Right hindlimb (tissue), 1 donor: ENCODE measurements at regions not wholly inside any gene's neighbourhood (a gene's known extent, or its start where the extent isn't known, plus 50 kb on each side); places are given as distances from the start of the nearest gene placed in this dataset.
A peak's percentile ranks its signal among the peaks of the same experiment; 100 is the strongest.

Experiments
- DNase-seq: peaks from one replicate; pipeline ENCODE4 v3.0.0-alpha.2; 2018

DNA sequence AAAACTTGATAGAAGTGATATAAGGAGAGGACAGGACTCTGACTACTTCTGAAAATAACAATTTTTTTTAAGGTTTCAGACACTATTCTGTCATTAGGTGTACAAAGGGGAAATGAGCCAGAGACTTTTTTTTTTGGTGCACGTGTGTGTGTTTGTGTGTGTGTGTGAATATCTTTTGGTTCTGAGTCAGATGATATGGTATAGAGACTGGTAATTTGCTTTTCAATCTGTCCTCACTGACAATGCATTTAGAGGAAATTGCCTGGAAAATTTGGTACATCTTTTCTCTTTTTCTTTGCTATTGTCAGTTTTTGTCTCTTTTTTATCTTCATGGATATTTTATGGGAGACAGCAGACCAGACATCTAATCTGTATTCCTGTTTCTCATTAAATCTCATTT lies 59.3 kb downstream of the DDIT4L start:
- no peak for DNase-seq

DNA sequence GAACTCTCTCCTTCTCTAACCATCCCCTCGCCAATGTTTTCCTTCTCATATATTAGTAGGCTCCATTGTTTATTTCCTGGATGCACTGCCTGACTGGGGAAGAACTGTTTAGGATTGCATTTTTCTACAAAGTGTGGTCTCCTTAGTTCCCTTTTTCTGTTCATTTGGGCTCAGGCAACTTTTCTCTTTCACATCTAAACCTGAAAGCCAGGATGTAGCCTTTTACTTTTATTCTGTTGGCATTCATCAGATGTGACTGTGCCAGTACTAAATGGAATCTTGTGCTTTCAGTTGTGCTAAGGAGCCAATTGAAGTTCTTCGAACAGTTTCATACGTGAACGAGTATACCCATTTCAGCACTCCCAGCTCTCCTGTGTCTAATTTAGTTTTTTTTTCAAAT lies 59.8 kb downstream of the DDIT4L start:
- DNase-seq = no peak

DNA sequence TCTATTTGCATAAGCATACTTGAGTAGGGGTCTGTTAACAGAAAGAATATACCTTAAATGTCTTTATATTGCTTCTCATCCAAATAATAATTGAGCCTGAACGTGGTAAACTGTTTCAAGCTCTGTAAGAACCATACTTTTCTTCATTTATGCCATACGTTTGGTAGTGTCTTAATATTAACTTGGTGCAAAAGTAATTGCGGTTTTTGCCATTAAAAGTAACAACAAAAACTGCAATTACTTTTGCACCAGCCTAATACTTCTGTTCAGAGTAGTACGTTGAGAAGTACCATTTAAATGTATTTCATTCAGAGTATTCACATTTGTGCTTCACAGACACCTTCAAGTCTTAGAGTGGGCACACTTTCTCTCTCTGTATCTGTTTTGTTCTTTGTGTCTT lies 60.5 kb downstream of the DDIT4L start:
- no peak for DNase-seq

DNA sequence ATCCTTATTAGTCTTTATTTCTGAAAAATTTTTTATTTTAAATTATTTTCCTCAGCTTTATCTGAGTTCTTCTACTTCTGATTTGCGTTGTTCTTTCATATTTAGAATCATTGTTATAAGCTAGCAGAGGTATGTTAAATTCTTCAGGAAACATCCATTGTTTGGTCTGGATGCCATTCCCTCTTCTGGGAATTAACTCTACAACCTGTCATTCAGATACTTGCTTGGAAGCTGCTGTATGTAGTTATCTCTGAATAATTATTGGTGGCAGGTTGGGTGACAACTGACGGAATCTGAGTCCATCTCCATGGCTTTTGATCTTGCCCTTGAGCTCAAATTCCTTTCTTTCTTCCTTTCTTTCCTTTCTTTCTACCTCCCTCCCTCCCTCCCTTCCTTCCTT lies 61.9 kb downstream of the DDIT4L start:
- no peak for DNase-seq

DNA sequence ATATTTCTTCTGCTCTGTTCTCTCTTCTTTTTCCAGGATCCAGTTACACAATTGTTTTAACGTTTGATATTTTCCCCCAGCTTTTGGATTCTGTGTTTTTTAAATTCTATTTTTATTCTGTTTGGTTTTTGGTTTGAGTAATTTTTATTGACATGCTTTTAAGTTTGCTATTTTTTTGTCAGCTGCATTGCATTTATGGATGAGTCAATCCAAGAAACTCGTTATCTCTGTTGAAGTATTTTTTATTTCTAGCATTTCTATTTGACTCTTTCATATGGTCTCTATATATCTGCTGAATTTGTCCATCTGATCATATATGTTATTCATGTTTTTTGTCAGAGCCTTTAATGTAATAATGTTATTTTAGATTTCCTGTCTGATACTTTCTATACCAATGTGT lies 65.6 kb downstream of the DDIT4L start:
- no peak for DNase-seq

DNA sequence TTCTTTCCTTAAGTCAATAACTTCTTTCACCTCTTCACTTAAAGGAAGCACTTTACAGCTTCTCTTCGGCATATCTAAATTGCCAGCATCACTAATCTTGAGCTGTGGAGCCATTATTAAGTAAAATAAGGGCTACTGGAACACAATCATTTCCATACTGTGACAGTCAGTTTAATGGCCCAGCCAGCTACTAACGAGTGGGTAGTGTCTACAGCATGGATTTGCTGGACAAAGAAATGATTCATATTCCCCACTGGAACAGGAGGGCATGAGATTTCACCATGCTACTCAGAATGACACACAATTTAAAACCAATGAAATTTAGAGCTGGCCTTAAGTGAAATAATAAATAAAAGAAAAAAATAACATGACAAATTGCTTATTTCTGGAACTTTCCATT lies 72.1 kb downstream of the DDIT4L start:
- DNase-seq = no peak

DNA sequence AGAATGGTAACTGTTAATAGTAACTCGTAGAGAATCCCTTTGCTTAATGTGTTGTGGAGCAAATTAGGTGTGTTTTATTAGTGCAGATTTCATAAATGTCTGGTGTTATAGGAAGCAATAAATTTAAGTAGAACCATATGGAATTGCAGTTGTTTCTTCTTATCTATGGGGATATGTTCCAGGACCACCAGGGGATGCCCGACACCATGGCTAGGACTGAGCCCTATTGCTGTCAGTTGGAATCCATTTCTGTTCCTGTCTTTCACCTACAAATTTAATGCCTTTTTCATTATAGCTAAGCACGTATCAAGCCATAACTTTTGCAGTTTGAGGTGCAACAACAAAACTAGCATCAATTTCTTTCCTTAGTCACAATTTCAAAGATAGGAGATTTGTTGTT lies 72.5 kb downstream of the DDIT4L start:
- DNase-seq = no peak

DNA sequence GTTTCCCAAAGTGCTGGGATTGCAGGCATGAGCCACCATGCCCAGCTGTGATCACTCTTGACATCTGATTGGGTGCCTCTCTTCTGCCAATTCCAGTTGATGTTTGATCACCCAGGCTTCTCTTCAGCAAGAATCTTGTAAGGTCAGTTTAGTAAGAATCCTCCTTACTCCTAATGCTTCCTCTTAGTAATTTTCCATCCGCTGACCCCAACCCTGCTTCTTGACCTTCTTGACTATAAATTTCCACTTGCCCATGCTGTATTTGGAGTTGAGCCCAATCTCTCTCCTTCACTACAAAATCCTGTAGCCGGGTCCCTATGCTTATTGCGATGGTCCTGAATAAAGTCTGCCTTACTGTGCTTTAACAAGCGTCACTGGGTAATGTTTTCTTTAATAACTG lies 75.4 kb downstream of the DDIT4L start:
- DNase-seq = no peak

DNA sequence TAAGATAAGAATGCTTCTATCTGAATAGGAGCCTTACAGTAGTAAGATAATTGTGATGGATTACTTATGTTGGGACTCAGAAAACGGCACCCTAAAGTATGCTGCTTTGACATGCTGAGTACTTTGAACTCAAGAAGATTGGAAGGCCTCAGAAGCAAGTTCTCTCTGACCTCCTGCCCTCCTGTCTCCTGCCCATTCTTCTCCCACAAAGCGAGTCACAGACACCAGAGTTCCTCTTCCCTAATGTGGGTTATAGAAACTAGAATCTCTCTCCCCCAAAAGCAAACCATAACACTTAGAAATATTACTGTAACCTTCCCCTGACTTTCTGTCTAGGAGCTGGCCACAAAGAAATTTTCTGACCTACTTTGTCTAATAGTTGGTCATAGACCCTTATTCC lies 76.5 kb downstream of the DDIT4L start:
- DNase-seq = no peak

DNA sequence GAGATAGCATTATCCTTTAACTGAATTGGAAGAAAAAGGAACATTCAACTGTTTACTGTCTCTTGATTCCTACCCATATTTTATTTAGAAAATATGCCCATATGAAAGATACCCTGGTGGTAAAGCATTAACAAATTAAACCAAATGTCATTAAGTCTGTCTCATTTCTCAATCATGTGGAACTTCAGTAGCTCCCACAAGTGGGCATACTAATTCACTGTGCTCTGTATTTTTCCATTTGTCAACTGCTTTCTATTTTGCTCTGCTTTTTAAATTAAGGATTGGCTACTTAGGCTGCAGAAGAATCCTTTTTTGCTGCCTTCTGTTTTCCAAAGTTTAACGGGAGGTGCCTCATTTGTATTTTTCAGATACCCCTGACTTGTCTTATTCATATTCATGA lies 77.2 kb downstream of the DDIT4L start:
- no peak for DNase-seq

DNA sequence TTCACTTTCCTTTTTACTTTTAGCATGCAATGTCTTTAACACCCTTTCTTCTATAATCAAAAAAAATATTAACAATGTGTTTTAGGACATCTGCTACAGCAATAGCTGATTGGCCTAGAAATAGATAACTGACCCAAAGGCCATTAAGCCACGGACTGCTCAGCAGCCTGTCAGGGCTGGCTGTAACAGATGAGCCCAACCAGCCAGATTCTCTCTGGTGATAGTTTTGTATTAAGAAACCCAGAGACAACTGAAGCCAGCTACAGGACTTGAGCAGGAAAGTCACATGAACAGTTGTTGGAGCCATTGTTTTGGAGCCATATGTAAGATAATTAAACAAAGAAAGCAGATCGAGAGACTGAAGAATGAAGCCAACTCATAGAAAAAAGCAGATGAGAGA lies 80.3 kb downstream of the DDIT4L start:
- no peak for DNase-seq

DNA sequence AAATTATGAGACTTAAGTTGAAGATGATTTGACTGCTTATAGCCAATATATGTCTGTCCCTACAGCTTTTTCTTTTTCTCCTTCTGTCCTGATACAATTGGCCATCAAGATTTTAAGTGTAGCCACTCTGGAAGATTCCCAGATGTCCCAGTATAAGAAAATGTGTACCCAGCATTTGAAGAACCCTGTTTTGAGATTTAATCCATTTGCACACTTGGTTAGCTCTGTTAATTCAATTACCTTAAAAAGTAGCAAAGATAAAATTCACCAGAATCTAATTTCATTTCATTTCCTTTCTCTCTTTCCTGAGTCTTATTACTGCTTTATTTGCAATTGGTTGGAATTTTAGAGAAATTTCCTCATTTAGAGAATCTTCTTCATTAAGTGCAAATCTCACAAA lies 81.4 kb downstream of the DDIT4L start:
- DNase-seq = no peak

DNA sequence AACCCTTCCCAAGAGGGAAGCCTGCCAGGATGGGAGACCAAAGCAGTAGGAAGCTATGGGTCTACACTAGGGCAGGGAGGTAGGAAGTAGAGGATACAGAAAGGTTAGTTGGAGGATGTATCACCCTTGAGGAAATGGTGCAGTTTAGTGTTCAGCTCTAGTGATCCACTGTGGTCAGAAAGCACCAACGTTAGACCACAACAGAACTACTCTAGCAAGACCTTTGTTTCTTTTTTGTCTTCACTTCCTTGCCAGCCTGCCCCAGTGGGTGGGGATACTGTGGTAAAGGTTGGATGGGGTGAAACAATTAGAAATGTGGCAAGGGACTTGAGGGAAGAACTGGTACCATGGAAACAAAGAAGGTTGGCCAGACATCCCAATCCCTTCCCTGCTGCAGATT lies 83.3 kb downstream of the DDIT4L start:
- DNase-seq = no peak

DNA sequence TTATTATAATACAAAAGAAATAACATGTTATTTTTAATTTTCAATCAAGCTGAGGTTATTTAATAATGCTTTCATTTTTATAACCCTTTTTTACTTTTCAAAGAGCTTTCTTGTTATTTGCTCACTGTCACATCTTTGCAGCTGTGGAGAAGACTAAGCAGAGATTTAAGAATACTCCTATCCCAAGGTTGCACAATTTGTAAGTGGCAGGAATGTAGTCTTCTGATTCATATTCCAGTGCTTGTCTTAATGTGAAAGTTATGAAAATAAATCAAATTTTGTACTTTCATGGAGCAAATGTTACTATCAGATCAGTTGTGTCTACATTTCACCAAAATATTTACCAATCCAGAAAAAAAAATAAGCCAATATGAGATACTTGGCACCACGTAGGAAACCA lies 86.6 kb downstream of the DDIT4L start:
- DNase-seq = no peak

DNA sequence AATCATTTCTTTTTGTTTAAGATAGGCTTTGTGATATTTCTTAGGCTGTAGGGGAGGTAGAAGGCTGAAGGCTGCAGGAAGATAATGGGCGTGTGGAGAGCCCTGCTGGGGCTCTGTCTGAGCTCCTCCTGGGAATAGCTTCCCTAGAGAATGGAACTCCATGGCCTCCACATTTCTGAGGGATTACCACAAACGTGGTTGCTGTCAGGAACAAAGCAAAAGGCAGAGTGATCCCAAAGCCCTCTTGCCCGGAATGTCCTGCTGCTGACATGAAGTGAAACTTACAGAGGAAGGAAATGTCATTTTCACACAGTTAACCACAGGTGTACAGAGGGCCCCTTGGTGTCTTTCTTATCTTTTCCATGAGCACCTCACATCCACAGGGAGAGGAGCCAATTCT lies 89.3 kb downstream of the DDIT4L start:
- no peak for DNase-seq

DNA sequence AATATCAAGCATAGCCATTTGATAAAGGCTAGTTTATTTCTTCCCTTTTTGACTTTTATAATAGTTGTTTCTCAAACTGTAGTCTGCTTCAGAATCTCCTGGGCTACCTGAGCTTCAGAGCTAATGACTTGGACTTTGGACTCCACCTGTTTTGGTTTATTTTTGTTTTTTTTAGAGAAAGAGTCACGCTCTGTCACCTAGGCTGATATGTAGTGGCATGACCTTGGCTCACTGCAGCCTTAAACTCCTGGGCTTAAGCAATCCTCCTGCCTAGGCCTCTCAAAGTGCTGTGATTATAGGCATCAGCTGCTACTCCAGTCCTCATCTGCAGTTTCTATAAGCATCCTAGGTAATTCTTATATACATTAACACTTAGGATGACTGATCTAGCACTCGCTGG lies 90.5 kb downstream of the DDIT4L start:
- no peak for DNase-seq

DNA sequence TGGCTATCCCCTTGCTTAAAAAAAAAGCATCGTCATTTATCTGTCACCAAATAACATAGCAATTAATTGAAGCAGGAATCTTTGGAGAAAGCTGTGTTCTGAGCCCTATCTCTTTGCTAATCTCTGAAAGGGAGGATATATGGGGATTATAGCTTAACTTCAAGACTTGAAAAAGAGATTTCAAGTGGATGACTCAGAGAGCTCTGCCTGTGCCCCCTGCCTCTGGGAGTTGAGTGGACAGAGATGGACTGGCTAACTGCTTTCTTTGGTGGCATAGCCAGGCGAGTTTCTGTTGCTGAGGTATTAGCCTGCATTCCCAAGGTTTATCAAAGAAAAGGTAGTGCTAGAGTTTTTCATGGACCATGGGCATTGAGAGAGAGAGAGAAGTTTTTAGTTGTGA lies 91.6 kb downstream of the DDIT4L start:
- no peak for DNase-seq

DNA sequence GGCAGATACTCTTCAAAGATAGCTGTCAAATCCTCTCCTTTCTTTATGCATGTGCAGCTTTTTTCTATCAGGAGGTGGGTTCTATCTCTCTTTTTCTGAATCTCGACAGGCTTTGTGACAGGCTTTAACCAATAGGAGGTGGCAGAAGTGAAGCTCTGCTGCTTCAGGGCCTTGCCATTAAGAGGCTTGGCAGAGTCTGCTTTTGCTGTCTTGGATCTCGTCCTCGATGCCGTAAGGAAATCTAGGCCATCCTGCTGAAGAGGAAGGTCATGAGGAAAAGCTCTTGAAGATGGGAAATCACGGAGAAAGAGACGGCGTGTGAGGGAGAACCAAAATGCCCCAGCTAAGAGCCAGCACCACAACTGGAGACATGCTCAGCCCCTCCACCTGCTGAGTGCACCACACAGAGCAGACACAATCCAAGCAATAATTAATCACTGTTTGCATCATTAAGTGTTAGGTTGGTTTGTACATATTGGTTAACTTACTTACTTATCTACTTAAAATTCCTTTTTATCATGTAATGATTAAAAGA lies 92.2 kb downstream of the DDIT4L start:
- DNase-seq = no peak

DNA sequence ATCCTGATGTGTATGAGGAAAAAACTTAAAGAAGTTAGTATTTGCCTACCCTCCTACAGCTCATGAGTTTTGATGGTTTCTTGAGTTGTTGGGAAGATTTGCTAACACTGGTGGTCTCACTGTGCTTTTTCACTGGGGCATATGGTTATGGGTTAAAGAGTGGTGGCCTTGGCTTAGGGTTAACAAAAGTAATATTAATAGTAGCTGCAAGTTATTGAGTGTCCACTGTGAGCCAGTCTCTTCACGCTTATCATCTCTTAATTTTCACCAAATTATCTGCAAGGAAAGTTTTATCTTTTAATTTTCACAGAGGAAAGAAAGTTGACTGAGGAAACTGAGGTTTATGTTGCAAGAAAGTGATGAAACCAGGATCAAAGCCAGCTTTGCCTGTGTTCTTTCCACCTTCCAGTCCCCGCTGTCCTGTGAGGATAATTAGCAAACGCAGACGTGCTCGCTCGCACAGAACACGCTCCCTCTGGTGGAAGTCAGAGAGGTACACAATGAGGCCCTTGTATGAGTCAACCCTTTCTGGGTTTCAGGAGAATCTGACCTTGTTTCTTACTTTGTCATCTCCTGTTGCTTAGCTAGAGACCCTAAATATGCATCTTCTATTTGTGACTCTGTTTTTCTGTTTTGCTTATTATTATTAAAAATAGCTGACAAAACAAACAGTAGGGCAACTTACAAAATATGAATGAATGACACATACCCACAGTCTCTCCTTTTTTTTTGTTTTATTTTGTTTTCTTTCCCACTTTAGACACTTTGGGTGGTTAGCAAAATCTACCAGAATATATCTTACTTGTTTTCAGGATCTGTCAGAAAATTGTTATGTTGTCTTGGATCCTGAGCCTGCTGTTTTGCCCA lies 94.3 kb downstream of the DDIT4L start:
- peak; percentile 51 for DNase-seq

DNA sequence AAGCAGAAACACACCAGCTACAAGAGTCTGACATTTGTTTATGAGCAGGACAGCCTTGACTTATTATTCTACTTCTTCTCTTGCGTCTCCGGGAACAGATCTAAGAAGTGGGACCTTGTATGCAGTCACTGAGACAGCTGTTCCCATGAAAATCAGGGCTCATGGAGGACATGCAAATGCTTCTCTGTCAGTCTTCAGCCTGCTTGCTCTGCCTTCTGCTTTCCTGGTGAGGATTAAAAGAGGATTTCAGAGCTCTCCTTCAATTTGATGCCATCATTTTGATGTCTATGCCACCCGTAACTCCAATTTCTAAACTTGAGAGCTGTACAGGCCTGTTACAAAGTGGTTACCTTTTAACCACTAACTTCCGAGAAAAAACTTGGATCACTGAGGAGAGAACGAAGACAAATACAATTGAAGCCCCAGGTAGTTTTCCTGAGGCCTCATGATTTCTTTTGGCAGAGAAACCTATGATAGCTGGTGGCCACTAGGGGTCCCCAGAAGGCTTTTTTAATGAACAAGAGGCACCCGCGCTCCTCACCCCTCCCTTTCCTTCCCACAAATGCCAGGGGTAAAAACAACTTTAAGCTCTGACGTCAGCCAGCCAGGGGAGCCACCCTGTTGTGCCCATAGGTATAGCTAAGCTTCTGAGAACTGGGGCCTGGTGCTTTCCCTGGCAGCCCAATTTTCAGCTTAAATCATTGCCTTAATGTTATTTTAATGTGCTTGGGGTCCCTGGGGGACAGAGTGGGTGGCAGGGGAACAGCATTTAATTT lies 97.0 kb downstream of the DDIT4L start:
- DNase-seq = peak; percentile 75

DNA sequence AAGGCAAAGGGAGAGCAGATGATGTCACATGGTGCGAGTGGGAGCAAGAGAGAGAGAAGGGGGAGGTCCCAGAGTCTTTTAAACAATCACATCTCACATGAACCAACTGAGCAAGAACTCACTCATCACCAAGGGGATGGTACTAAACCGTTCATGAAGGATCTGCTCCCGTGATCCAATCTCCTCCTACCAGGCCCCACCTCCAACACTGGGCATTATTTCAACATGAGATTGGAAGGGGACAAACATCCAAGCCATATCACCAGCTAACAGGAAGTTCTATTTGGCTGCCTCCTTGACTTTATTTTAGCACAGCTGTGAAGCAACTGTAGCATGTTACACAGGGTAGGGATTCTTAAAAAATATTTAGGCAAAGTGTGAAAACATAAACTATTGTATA lies 102.5 kb downstream of the DDIT4L start:
- DNase-seq = no peak

DNA sequence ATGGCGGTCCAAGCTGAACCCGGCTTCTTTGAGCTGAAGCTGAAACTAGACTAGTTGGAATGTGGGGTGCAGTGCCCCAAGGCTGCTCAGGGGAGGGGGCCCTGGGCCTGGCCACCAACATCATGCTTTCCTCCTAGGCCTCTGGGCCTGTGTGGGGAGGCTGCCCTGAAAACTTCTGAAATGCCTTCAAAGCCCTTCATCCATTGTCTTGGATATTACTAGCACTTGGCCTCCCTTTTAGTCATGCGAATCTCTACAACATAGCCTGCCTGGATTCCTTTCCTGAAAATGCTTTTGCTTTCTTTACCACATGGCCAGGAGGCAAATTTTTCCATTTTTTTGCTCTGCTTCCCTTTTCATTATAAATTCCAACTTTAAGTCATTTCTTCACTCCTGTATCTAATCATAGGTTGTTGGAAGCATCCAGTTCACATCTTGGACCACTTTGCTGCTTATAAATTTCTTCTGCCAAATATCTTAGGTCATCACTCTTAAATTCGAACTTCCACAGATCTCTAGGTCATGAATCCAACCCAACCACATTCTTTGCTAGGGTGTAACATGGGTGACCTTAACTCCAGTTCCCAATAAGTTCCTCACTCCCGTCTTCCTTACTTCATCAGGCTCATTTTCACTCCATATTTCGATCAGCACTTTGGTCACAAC lies 103.4 kb downstream of the DDIT4L start:
- DNase-seq = no peak

DNA sequence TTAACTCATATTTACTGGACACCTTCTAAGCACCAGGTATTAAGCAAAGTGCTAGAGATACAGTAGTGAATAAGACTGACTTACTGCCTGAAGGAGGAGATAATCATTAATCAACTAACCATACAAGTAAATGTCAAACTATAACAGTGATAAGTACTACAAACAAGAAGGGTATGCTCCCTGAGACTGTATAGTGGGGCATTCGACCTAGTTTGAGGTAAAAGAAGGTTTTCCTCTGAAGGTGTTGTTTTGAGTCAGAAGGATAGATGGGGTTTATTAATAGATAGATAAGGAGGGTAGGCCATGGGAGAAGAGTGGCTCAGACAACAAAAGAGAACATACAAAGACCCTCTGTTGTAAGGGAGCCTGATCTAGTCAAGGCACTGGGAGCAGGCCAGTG lies 105.4 kb downstream of the DDIT4L start:
- no peak for DNase-seq

DNA sequence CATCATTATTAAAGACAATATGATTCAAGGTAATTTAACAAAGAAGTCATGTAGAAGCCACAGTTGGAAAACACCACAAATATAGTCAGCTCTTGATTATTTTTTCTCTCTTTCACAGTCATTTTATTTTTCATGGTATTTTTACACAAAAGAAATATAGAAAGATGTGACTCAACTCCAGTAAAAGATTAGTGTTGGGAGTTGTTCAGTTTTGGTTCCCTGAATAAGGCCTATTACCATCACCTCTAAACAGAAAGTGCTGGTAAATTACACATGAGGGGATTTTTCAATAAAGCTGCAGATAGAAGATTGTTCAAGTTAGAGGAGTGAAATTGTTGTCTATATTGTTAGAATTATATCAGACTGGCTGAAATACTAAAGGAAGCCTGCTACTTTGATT lies 107.0 kb downstream of the DDIT4L start:
- DNase-seq = no peak
